BJ (cell line): ENCODE measurements at regions not wholly inside any gene's neighbourhood (a gene's known extent, or its start where the extent isn't known, plus 50 kb on each side); places are given as distances from the start of the nearest gene placed in this dataset.

Source experiments
- CTCF ChIA-PET: fragments of 350-600 bp; formaldehyde crosslinking; extraction: SDS; loops from one replicate; lab custom pipeline; 2021; ENCODE audit warnings: antibody characterized with exemption, inconsistent platforms; lab: Yijun Ruan, JAX
- POLR2A ChIA-PET: fragments of 300-600 bp; sonication (Branson Sonifier 250); formaldehyde crosslinking; extraction: SDS; loops from one replicate; lab custom pipeline; 2021; ENCODE audit warnings: antibody characterized with exemption; lab: Charles Lee
- DNase-seq: peaks from one replicate; pipeline ENCODE4 v3.0.0-alpha.2; 2011; ENCODE audit warnings: low read depth
- H3K27me3 ChIP-seq: 2 replicates; pipeline ENCODE4 v1.6.0; 2011; ENCODE audit warnings: low read length; ENCODE audit not compliant: control insufficient read depth, insufficient read depth
- H3K36me3 ChIP-seq: 2 replicates; pipeline ENCODE4 v1.5.1; 2011; ENCODE audit warnings: low read length; ENCODE audit not compliant: control insufficient read depth, insufficient read depth
- H3K4me3 ChIP-seq: 2 replicates; pipeline ENCODE4 v1.5.1; 2011; ENCODE audit warnings: low read depth, mild to moderate bottlenecking, control low read depth, low read length
- TF ChIP-seq, protein P1 (sequence below): IDR thresholded peaks from 2 replicates; pipeline ENCODE4 v1.5.1; 2011; ENCODE audit warnings: low read depth, mild to moderate bottlenecking, control low read depth, inconsistent platforms, low read length, moderate library complexity; ENCODE audit not compliant: insufficient read depth

DNA sequence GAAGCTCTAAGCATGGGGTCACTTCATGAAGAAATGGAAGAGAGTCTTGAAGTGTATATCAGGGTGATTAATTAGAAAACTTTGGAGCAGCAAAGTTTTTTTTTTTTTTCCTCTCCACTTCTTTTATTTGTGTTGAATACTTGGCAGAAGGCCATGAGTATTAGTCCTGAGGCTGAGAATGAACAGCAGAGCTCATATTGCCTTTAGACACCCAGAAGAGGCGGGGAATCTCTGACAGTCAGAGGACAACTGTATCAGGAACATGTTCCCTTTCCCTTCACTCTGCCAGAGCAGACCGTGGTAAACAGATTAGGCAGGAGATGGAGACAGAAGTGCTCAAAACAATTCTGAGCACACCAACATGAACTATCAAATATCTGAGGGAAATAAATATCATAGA is 300.9 kb downstream of the FAM47A start:
- TF ChIP-seq, protein P1, sequence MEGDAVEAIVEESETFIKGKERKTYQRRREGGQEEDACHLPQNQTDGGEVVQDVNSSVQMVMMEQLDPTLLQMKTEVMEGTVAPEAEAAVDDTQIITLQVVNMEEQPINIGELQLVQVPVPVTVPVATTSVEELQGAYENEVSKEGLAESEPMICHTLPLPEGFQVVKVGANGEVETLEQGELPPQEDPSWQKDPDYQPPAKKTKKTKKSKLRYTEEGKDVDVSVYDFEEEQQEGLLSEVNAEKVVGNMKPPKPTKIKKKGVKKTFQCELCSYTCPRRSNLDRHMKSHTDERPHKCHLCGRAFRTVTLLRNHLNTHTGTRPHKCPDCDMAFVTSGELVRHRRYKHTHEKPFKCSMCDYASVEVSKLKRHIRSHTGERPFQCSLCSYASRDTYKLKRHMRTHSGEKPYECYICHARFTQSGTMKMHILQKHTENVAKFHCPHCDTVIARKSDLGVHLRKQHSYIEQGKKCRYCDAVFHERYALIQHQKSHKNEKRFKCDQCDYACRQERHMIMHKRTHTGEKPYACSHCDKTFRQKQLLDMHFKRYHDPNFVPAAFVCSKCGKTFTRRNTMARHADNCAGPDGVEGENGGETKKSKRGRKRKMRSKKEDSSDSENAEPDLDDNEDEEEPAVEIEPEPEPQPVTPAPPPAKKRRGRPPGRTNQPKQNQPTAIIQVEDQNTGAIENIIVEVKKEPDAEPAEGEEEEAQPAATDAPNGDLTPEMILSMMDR: no peak
- no peak for DNase-seq
- no peaks in the 10 kb centered on the region for H3K36me3 ChIP-seq
- H3K4me3 ChIP-seq: no peak overlapping the region
- ChIA-PET CTCF (no interaction called here), POLR2A (no interaction called here)
- no peaks in the 10 kb centered on the region for H3K27me3 ChIP-seq

DNA sequence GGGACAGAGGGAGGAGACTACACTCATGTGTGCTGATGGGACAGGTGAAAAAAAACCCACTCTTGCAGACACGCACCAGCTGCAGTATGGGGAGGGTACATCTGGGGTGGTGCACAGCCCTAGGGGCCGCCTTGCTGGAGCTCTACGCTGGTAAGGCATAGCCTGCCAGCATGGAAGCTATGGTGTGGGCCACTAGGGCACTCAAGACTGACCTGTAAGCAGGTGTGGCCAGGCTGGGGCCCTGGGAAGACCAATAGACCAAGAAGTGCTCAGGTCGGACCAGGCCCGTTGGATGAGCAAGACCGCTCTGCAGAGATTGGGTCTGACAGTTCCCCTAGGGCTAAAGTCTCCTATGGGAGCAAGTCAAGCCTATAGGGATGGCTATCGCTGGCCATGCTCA is 314.8 kb downstream of the FAM47A start:
- CTCF ChIA-PET: no interaction called here
- H3K27me3 ChIP-seq: no peaks in the 10 kb centered on the region
- DNase-seq: no peak
- no peaks in the 10 kb centered on the region for H3K36me3 ChIP-seq
- TF ChIP-seq, protein P1: no peak
- H3K4me3 ChIP-seq: no peak overlapping the region
- POLR2A ChIA-PET: no interaction called here

DNA sequence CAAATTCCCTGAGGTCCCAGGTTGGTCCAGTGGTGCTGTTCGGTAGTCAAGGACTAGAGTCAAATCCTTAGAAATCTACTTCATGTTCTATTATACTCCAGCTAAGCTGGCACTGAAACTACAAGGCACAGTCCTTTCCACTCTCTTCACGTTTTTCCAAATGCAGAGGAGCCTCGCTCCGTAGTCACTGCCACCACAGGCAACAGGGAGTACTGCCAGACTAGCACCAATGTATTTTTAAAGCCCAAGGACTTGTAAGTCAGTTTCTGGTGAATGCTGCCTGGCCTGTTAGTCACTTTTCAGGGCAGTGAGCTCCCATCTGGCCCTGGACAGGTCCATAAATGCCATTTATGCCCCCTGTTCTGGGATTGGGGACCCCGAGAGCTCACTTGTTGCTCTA is 323.5 kb downstream of the FAM47A start:
- DNase-seq: no peak
- Histone ChIP-seq H3K27me3 (no peaks in the 10 kb centered on the region), H3K4me3 (no peak overlapping the region), H3K36me3 (no peaks in the 10 kb centered on the region)
- ChIA-PET POLR2A (no interaction called here), CTCF (no interaction called here)
- TF ChIP-seq, protein P1: no peak

DNA sequence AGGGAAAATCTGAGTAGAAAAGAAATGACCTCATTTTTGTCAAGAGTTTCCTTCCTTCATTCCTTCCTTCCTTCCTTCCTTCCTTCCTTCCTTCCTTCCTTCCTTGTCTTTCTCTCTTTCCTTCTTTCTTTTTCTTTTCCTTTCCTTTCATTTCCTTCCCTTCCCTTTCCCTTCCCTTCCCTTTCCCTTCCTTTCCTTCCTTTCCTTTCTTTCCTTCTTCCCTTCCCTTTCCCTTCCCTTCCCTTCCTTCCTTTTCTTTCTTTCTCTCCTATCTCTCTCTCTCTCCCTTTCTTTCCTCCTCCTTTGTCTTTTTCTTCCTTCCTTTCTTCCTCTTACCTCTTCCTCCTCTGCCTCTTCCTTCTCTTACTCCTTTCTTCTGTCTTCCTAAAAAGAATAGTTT is 347.6 kb downstream of the FAM47A start:
- TF ChIP-seq, protein P1: no peak
- CTCF ChIA-PET: no interaction called here
- DNase-seq: no peak

DNA sequence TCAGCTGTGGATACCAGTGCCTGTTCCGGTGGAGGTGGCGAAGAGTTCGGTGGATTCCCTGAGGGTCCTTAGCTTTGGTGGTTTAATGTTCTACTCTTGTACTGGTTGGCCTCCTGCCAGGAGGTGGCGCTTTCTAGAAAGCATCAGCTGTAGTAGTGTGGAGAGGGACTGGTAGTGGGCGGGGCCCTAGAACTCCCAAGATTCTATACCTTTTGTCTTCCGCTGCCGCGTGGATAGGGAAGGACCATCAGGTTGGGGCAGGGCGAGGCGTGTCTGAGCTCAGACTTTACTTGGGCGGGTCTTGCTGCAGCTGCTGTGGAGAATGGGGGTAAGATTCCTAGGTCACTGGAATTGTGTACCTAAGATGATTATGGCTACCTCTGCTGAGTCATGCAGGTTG is 390.3 kb downstream of the FAM47A start:
- H3K36me3 ChIP-seq: no peaks in the 10 kb centered on the region
- POLR2A ChIA-PET: no interaction called here
- CTCF ChIA-PET: no interaction called here
- H3K4me3 ChIP-seq: no peak overlapping the region
- DNase-seq: no peak
- H3K27me3 ChIP-seq: no peaks in the 10 kb centered on the region
- TF ChIP-seq, protein P1: no peak

More for the DNA sequence above, 347.6 kb downstream of the FAM47A start:
- H3K4me3 ChIP-seq: no peak overlapping the region
- POLR2A ChIA-PET: no interaction called here
- no peaks in the 10 kb centered on the region for H3K36me3 ChIP-seq
- no peaks in the 10 kb centered on the region for H3K27me3 ChIP-seq
